GM21447 (cell line): ENCODE measurements at regions not wholly inside any gene's neighbourhood (a gene's known extent, or its start where the extent isn't known, plus 50 kb on each side); places are given as distances from the start of the nearest gene placed in this dataset.
"Not testable (repeated sequence)": the region's sequence is repeated elsewhere in the genome, so short reads cannot be mapped to it uniquely, and the experiment has no call there.

Experiments used
- ATAC-seq: cut with Tn5 transposase; IDR thresholded peaks from one replicate; pipeline ENCODE4 v1.9.1; 2021; ENCODE audit not compliant: unreplicated experiment

- ATAC-seq, result no peak
These were observed 195.9 kb downstream of the ACKR3 start for GRCh38 chr2:236765478-236765877.

GRCh38 chr2:236766850-236767249 lies 197.2 kb downstream of the ACKR3 start:
- no peak for ATAC-seq

- no peak for ATAC-seq
These were observed 198.3 kb downstream of the ACKR3 start for GRCh38 chr2:236767941-236768340.

GRCh38 chr2:236768393-236769140 lies 198.9 kb downstream of the ACKR3 start:
- ATAC-seq, result no peak

DNA sequence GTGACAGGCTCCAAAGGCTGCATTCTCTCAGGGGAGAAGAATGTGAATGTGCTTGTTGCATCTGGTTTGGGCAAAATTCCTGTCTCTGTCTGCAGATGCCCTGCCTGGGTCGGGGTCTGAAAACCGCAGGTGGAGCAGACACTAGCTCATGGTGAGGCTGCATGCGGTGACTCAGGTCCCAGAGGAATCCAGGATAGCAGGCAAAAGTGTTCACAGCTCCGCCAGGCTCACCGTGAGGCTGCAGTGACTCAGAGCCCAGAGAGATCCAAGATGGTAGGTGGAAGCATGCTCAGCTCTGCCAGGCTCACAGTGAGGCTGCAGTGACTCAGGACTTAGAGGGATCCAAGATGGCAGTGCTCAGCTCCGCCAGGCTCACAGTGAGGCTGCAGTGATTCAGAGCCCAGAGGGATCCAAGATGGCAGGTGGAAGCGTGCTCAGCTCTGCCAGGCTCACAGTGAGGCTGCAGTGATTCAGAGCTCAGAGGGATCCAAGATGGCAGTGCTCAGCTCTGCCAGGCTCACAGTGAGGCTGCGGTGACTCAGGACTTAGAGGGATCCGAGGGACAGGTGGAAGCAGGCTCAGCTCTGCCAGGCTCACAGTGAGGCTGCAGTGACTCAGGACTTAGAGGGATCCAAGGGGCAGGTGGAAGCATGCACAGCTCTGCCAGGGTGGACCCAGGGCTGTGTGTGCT lies 200.5 kb downstream of the ACKR3 start:
- ATAC-seq, result no peak

DNA sequence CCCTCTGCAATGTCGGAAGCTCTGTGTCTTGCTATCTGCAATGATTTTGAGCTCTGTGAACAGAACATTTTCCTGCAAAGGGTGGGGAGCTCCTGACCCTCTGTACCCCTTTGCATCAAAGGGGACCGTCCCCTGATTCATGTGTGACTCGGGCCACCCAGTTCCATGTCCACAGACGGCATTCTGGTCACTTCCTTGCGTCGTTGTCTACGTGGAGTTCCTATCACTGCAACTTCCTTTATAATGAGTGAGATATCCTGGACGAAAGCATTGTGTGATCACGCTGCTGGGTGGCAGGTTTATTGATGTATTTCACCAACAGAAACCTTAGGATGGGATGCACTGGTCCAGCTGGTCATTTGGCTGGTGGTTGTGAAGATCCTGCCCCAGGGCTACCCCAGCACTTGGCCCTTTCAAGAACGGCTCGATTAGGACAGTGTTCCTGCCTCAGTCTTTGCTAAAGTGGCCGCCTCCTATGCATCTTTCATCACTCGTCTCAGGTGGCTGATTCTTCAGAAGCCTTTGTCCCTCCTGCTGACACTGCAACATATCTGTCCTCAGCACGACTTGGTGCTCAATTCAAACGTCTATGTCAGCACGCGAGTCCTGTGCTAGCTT lies 202.7 kb downstream of the ACKR3 start:
- no peak for ATAC-seq

GRCh38 chr2:236773206-236773605 lies 203.6 kb downstream of the ACKR3 start:
- no peak for ATAC-seq

GRCh38 chr2:236774171-236774570 lies 204.5 kb downstream of the ACKR3 start:
- ATAC-seq, result no peak

GRCh38 chr2:236775511-236775910 lies 205.9 kb downstream of the ACKR3 start:
- no peak for ATAC-seq

GRCh38 chr2:236776206-236776605 lies 206.6 kb downstream of the ACKR3 start:
- no peak for ATAC-seq

DNA sequence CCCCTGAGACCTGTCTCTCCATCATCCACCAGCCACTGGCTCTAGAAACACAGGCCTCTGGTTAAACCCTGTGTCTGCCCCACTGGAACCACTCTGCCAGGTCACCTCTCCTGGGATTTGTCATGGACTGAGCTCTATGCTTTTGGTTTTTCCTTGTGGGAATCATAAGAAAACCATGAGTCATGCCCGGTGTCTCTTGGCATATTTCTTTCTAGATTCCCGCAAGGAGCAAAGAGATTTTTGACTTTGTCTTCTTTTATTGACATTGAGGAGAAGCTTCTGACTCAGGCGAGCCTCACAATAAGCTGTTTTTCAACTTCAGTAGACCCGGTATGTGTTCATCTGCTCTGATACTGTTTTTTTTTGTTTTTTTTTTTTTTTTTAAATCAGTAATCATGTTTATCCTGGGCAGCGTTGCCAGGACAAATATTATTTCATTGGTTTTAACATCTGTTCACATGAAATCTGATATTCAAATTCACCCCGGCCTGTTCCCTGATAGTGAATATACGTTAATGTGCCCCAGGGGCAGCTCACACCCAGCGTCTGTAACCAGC lies 207.1 kb downstream of the ACKR3 start:
- ATAC-seq, result no peak

- ATAC-seq, result no peak
These were observed 207.8 kb downstream of the ACKR3 start for GRCh38 chr2:236777408-236777807.

DNA sequence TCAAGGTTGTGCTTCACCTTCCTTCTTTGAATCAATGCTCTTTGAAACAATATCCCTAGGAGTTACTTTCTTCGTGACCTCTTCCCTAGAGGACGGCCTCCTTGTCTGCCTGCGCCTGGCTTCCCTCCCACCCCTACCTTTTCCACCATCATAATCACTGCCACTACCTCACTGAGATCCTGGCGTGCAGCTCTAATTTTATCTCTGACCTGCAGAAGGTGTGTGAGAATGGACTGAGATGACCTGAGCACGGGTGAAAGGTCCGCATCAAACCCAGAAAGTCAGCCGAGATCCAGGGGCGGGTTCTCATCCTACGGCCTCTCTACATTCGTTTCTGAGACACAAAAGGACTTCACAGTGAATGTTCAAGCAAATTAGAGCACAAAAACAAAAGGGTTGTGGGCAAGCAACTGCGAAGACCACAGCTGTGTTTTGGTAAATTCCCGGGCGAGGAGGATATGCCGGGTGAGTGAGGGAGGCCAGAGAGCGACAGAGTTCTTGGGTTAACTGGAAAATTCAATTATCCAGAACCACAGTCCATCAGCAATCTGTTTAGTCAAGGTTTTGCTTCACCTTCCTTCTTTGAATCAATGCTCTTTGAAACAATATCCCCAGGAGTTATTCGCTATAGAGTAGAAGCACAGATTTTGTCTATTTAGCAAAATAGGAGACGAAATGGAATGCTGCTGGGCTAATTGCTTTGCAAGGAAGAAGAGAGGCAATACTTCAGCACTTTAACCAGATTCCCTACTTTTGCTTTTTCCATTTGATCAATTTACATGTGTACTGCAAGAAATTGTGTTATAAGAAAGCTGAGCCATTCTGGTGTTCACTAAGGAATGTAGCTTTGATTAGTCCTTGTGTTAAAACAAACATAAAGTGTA lies 212.6 kb downstream of the ACKR3 start:
- no peak for ATAC-seq

- ATAC-seq, result no peak
These were observed 213.3 kb downstream of the ACKR3 start for GRCh38 chr2:236782938-236783337.

- ATAC-seq, result no peak
These were observed 213.9 kb downstream of the ACKR3 start for GRCh38 chr2:236783417-236784020.

- ATAC-seq, result no peak
These were observed 216.0 kb downstream of the ACKR3 start for GRCh38 chr2:236785611-236786057.

DNA sequence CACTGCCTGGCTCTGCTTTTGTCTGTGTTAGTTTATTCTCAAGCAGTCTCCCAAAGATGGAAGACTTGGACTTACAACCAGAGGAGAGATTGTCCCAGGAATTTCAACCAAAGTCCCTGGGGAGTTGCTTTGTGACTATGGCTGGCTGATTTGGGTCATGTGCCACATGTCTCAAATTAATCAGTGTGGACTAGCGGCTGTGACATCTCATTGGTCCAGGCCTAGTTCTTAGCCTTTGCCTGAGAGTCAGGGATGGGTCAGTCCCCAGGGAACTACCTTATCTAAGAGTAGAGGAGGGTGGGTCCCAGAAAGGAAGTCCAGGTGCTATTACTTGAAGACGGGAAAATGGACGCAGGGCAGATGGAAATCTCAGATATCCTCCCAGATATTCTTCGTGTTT lies 217.1 kb downstream of the ACKR3 start:
- no peak for ATAC-seq

DNA sequence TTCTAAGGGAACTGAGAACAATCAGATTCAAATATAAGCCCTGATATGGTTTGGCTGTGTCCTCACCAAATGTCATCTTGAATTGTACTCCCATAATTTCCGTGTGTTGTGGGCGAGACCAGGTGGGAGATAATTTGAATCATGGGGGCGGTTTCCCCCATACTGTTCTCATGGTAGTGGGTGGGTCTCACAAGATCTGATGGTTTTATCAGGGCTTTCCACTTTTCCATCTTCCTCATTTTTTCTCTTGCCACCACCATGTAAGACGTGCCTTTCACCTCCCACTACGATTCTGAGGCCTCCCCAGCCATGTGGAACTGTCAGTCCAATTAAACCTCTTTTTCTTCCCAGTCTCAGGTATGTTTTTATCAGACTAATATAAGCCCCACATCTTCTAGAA lies 217.8 kb downstream of the ACKR3 start:
- ATAC-seq, result not testable (repeated sequence)

- no peak for ATAC-seq
These were observed 218.3 kb downstream of the ACKR3 start for GRCh38 chr2:236787885-236788284.

DNA sequence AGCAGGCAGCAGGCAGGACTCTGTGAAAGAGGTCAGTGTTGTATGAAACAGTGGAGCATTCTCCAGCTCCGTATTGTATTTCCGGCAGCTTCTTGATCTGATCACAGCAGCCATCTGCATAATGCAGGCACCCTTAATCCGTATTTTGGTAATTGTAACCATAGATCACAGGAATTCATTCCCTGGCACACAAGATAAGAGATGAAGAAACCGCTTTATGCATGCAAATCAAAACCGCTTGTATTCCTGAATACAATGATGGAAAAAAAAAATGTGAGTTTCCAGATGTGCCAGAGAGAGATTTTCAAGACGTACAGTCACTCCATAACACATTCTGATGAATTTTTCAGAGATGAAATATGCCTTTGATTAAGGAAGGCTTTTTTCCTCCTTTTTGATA lies 221.3 kb downstream of the ACKR3 start:
- ATAC-seq, result no peak
